ENCODE measurements at regions not wholly inside any gene's neighbourhood (a gene's known extent, or its start where the extent isn't known, plus 50 kb on each side); places are given as distances from the start of the nearest gene placed in this dataset.

DNA sequence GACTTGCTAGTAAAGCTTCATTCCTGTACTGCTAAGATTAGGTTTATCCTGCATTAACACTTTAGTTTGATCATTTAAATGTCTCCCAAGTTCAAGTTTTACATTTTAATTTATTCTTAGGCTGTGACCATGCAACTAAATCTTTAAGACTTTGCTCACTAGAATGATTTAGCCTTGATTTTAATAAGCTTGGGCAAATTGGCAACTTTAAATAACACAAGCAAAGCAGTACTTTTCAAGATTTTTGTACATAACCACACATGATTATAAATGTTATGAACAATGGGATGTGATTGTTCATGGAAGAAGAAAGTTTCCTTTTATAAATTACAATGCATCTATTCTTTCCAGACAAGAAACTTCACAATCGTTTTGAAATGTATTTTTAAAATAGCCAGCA lies 948.0 kb upstream of the EPHA7 start:
- no peak for TF ChIP-seq EZH2 (IDR thresholded peaks at IDR 0.05; ENCODE audit: borderline replicate concordance, low read depth, low read length, severe bottlenecking)
- TF ChIP-seq, protein P1, sequence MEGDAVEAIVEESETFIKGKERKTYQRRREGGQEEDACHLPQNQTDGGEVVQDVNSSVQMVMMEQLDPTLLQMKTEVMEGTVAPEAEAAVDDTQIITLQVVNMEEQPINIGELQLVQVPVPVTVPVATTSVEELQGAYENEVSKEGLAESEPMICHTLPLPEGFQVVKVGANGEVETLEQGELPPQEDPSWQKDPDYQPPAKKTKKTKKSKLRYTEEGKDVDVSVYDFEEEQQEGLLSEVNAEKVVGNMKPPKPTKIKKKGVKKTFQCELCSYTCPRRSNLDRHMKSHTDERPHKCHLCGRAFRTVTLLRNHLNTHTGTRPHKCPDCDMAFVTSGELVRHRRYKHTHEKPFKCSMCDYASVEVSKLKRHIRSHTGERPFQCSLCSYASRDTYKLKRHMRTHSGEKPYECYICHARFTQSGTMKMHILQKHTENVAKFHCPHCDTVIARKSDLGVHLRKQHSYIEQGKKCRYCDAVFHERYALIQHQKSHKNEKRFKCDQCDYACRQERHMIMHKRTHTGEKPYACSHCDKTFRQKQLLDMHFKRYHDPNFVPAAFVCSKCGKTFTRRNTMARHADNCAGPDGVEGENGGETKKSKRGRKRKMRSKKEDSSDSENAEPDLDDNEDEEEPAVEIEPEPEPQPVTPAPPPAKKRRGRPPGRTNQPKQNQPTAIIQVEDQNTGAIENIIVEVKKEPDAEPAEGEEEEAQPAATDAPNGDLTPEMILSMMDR (IDR thresholded peaks at IDR 0.05; ENCODE audit: extremely low read depth in 1 of 2, insufficient read depth in 1 of 2, low read depth in 1 of 2, low read length in 2 of 2), result no peak
- TF ChIP-seq POLR2A (IDR thresholded peaks at IDR 0.05; ENCODE audit: low read depth, low read length), result no peak
- TF ChIP-seq FOS (IDR thresholded peaks at IDR 0.05; ENCODE audit: borderline replicate concordance, insufficient read depth, low read length), result no peak
- TF ChIP-seq POLR2AphosphoS5 (IDR thresholded peaks at IDR 0.05; ENCODE audit: insufficient read depth, low read depth, low read length), result no peak
- TF ChIP-seq JUN (IDR thresholded peaks at IDR 0.05; ENCODE audit: borderline replicate concordance, insufficient read depth, insufficient read length, low read depth), result no peak
- TF ChIP-seq, protein P2, sequence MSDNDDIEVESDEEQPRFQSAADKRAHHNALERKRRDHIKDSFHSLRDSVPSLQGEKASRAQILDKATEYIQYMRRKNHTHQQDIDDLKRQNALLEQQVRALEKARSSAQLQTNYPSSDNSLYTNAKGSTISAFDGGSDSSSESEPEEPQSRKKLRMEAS (IDR thresholded peaks at IDR 0.05; ENCODE audit: insufficient read depth, insufficient read length), result no peak
- TF ChIP-seq GATA2 (IDR thresholded peaks at IDR 0.05; ENCODE audit: insufficient read depth, insufficient read length, low read depth, low read length), result no peak
- TF ChIP-seq MYC (IDR thresholded peaks at IDR 0.05; ENCODE audit: low read depth, low read length), result no peak
